HG03469 (cell line): ENCODE measurements at regions not wholly inside any gene's neighbourhood (a gene's known extent, or its start where the extent isn't known, plus 50 kb on each side); places are given as distances from the start of the nearest gene placed in this dataset.

Experiments used
- ATAC-seq: cut with Tn5 transposase; IDR thresholded peaks from one replicate; pipeline ENCODE4 v1.9.1; 2021; ENCODE audit warnings: mild to moderate bottlenecking, moderate library complexity, moderate number of reproducible peaks; ENCODE audit not compliant: unreplicated experiment

DNA sequence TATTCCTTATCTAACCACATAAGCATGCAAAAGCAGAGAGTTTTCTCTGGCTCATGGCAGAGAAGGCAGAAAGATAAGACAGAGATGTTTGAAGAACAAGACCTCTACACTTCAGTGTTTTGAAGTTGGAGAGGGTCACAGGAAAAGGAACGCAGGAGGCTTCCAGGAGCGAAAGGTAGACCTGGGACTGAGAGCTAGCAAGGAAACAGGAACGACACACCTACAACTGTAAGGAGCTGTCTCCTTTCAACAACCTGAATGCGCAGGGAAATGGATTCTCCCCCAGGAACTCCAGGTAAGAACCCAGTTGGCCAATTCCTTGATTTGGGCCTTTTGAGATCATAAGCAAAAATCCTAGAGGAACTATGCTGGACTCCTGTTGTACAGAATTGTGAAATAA lies 746.6 kb upstream of the DDX18 start:
- ATAC-seq = no peak

DNA sequence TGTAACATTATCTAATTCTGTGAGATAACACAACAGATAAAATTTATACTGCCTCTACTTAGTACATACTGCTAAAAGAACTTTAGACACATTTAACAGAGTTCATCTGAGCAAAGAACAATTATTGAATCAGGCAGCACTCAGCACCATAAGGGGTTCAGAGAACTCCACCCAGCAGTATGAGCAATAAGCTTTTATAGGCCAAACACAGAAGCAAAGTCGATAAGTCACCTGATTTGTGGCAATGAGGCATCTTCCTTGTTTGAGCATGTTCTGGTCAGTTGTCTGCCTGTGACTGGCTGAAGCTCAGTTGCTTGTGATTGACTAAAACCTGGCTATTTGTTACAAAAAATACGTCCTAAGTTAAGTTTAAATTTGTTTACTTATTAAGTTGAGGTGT lies 746.1 kb upstream of the DDX18 start:
- no peak for ATAC-seq

DNA sequence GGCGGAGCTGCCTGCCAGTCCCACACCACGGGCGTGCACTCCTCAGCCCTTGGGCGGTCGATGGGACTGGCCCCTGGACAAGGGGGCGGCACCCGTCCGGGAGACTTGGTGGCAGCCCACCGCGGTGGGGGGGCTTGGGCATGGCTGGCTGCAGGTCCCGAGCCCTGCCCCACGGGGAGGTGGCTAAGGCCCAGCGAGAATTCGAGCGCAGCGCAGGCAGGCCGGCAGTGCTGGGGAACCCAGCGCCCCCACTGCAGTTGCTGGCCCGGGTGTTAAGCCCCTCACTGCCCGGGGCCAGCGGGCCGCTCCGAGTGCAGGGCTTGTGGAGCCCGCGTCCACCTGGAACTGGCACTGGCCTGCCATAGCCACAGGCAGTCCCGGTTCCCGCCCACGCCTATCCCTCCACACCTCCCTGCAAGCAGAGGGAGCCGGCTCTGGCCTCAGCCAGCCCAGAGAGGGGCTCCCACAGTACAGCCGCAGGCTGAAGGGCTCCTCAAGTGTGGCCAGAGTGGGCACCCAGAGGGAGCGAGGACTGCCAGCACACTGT lies 742.9 kb upstream of the DDX18 start:
- ATAC-seq = no peak

DNA sequence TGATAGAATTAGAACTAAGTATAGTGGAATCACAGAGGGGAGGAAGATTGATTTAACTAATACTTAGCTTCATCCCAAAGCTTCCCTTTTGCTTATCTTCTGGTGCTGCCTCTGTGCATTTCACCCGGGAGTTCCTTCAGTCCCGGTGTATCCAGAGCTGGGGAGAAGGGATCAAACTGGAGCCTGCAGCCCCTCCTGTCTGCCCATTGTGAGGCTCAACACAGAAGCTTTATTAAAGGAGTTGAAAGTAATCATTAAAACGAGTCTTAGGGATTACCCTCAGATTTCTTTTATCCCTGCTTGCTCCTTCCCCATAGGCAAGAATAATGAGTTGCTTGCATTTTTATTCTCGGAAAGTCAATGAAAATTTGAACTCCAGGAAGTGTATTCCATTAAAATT lies 739.7 kb upstream of the DDX18 start:
- no peak for ATAC-seq

DNA sequence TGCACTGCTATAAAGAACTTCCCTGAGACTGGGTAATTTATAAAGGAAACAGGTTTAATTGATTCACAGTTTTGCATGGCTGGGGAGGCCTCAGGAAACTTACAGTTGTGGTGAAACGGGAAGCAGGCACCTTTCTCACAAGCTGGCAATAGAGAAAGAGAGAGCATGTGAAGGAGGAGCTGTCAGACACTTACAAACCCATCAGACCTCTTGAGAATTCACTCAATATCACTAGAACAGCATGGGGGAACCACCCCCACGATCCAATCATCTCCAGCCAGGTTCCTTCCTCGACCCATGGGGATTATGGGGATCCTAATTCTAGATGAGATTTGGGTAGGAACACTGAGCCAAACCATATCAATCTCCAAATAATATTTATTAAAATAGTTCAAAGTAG lies 729.2 kb upstream of the DDX18 start:
- no peak for ATAC-seq

DNA sequence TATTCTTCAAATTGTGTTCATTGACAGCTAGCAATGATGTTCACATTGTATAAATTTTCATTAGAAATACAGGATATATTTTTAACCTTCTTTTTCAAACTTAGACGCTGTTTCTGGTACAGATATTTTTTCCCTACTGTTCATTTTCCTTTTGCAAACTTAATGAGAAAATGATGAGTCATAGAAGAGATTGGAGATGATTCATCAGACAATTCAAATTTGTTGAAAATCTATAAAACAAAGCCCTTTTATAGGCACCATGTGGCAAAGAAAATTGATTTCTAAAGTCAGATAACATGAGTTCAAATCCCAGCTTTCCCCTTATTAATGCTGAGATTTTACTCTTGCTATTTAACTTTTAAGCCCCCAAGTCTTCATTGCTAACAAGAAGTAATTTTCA lies 728.8 kb upstream of the DDX18 start:
- no peak for ATAC-seq

DNA sequence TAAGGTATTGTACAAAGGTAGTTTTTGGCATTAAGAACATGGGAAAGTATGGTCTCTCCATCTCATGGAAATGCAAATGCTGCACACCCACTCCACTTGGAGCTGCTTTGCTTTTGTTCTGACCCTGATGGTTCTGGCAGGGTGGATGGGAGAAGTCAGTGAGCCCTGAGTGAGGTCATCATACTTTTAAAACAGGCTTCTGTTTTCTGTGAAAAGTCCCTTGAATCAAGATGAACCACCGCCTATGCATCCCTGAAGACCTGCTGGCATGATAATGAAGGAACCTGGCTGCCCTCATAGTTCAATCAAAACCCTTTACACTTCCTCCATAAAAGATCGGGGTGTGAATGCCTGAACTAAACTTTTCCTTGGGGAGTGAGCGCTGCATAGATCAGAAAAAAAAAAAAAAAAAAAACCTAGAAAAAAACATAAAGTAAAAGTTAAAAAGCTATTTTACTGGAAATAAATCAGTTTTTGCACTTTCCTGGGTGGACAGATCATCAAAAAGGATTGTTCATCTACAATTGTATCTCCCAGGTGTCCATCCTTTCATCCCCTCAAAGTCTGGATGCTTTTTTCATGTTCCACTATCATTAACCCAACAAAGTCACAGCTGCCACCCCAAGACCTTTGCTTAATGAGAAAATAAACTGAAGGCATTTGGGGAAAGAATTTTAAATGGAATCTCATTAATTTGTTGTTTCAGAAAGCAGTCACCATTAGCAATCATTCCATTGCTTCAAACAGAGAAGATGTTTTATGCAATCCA lies 728.1 kb upstream of the DDX18 start:
- ATAC-seq = no peak

DNA sequence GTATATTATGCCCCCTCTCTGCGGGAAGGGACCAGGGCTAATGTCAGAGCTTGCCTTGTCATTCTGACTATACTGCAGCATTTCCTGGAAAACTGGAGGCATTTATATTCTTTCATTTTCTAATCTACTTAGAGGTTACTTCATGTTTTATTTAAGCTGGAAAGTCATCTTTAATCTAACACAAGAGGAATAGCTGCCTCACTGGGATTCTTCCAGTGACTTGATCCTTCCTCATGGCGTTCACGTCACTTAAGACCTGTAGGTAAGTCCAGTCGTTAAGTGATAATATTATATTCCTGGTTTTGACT lies 727.6 kb upstream of the DDX18 start:
- ATAC-seq = no peak

DNA sequence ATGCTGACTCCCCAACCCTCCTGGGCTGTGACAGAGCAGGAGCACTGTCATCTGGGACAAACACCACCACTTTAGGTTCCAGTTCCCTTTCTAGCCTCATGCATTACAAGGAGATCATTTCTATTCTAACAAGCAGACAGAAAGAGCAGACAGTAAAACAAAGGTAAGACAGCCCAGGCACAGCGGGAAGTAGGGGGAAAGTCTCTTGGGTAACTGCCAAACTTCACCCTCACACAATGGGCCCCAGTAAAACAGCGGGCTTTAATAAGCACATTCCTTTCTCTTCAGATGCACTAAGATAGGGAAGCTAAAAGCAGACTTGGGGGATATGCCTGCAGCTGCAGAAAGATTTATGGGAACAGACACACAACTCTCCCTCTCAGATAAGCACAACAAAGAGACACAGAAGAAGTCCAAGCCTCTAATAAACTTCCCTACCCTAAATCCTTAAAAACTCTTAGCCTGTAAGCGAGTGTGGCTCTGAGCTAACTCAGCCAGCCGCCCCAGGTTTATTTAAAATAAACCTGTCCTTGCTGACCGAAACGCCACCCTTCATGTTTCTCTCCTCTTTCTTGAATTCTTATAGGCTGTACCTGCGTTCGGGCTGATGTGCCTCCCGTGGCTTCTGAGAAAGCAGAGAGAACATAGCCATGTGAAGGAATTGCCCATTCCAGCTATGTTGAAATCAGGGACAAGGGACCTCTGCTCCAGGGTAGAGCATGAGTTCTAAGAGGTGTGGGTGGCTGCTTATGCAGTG lies 726.8 kb upstream of the DDX18 start:
- ATAC-seq = no peak

DNA sequence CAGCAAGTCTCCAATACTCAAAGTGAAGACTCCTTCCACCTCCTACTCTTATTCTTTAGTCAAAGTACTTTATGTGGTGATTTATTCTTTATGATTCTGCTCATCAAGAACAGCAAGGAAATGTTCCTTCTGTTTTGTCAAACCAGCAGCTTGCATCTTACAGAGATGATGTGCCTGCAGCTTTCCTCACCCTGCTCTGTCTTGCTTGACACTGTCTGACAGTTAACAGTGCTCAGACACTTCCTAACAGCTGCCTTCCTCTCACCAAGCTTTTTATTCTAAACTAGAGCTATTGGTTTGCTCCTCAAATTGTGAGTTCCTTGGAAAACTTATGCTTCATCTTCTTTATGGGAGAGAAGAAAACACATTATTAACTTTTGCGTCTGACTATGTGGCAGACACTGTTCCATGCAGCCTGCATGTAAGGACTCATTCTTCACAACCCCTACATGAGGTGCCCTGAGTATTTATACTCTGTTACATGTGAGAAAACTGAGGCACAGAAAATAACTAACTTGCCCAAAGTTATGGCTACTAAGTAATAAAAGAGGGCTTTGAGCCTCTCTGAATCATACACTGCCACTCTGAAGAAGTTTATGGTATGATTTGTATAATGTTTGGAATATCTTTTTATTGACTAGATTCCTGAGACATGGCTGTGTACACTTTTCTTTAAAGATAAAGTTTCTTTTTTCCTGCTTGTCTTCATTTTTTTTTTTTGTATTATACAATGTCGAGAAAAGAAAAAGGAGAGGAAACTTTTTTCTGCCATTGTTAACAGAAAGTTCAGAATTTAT lies 723.3 kb upstream of the DDX18 start:
- ATAC-seq = no peak

DNA sequence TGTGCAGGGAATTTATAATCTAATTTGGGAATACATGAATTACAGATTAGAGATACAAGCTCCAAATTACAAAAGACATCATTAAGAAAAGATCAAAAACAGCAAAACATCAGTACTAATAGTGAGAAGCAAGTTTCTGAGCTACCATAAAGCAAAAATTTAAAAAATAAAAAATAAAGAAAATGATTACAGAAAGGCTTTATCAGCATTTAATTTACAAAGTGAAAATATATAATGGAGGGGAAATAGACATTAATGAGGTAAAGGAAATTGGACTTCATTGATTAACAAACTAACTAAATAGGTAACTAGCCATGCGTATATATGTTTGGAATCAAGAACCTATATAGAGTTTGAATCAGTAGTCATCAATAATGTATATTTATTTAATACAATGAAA lies 712.9 kb upstream of the DDX18 start:
- no peak for ATAC-seq

DNA sequence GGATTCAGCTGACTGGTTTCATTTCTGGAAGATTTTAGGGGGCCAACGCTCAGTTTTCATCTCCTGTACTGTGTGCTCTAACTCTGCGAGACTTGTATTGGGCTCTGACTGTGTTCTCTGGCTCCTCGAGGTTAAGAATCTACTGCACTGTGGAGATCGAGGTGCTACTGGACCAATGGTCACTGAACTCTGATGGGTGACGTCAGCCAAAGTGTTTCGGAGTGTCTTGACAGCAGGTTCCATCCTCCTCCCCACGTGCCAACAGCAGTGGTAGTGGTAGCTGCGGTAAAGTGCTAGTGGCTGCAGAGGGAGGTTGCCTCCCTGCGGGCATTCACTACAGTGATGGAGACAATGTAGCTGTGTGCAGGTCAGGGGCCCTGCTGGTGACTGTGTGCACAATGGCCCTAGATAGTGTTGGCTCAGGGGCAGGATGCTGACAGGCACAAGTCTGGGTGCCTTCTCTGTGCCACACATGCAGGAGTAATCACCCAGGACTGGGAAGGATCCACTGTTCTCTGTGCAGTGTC lies 705.7 kb upstream of the DDX18 start:
- ATAC-seq = no peak

DNA sequence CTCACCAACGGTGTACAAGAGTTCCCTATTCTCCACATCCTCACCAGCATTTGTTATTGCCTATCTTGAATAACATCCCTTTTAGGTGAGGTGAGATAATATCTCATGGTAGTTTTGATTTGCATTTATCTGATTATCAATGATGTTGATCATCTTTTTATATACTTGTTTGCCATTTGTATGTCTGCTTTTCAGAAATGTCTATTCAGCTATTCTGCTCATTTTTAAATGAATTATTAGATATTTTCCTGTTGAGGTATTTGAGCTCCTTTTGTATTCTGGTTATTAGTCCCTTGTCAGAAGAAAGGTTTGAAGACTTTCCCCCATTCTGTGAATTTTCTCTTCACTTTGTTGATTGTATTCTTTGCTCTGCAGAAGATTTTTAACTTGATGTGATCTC lies 695.5 kb upstream of the DDX18 start:
- no peak for ATAC-seq

DNA sequence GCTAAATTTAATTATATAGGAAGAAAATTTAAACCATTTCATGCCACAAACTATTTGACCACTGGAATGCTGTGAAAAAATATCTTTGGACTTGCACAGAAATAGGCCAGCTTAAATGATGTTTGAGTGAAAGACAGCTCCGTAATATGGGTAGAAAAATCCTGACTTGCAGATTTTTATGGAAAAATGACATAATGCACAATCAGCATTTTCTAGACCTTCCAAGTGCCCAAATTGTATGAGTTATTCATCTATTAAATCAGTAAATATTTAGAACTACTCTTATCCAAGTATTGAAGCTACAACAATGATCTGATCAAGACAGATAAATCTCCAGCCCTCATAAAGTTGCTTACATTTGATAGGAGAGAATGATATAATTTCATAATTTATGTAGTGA lies 691.1 kb upstream of the DDX18 start:
- ATAC-seq = no peak

DNA sequence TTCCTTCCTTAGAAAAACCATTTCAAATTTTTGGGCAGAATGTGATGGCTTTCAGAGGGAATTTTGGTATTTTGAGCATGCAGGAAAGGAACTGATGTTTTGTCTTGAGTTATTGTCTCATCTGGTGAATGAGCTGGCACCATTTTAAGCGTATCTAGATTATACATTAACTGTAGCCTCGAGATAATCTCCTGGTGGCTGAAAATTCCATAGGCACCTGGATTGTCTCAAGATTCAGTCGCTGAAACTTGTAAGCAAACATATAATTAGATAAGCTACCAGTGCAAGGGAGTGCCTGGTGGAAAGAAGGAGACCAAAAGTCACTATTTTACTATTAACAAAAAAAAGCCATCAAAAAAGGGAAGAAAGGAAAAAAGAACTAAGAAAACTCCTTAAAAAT lies 687.8 kb upstream of the DDX18 start:
- no peak for ATAC-seq

DNA sequence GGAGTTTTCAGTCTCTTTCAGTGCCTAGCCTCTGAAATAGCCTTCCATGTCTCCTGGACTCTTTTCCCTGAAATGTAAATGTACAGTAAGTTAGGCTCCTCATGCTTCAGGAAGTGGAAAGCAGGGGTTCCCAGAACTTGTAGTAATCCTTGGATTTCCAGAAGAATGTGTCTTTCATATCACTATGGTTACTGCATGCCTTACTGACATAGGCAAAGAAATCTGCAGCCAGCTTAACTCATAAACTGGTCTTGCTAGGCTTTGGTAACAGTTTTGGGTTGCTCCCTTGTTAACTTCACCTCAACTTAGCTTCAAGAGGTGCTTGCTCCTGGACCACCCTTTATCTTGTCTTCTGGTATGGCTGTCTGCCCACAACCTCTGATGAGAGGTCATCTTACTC lies 686.8 kb upstream of the DDX18 start:
- ATAC-seq = no peak

DNA sequence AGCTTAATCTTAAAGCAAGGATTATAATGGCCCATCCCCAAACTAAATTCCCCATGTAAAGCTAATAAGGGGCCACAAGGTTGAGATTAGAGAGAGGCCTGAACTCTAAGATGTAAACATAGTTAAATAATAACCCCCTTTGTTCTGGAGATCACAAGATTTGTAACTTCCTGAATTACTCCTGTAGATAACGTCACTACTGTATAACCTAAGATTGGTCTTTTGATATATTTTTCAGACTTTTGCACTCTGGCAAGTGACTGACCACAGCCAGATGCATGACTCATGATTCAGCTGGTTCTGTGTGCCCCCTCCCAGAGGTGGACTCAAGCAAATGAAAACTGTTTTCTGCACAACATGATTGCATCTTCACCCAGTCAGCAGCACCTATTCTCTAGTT lies 686.0 kb upstream of the DDX18 start:
- ATAC-seq = no peak

DNA sequence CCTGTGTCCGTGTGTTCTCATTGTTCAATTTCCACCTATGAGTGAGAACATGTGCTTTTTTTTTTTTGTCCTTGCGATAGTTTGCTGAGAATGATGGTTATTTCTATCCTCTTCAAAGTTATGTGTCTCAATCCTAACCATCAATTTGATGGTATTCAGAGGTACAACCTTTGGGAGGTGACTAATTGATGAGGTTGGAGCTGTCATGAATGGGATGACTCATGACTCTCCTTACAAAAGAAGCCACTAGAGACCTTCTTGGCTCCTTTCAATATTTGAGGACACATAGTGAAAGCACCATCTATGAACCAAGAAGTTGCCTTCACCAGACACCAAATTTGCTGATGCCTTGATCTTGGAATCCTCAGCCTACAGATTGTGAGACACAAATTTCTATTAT lies 677.1 kb upstream of the DDX18 start:
- no peak for ATAC-seq

DNA sequence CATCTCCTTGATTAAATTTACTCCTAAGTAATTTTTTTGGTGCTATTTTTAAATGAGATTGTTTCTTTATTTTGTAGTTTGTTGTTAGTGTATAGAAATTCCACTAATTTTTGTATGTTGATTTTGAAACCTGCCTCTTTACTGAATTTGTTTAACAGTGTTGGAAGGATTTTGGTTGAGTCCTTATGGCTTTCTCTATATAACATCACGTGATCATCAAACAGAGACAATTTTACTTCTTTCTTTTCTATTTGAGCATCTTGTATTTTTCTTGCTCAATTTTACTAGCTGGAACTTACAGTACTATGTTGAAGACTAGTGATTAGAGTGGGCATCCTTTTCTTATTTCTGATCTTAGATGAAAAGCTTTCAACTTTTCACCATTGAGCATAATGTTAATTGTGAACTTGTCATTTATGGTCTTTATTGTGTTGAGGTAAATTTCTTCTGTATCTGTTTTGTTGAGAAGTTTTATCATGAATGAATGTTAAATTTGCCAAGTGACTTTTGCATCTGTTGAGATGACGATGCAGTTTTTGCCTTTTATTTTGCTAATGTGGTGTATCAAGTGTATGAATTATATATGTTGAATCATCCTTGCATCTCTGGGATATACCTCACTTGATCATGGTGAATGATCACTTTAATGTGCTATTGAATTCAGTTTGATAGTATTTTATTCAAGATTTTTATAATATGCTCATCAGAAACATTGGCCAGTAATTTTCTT lies 645.3 kb upstream of the DDX18 start:
- no peak for ATAC-seq

DNA sequence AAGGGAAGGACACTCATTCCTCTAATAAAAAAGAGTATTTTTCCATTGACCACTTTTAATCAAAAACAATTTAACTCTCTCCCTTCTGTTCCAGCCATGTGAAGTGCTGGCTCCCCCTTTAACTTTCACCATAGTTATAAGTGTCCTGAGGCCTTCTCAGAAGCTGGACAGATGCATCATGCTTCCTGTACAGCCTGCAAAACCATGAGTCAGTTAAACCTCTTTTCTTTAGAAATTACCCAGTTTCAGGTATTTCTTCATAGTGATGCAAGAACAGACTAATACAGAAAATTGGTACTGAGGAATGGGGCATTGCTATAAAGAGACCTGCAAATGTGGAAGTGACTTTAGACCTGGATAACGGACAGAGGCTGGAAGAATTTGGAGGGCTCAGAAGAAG lies 643.6 kb upstream of the DDX18 start:
- ATAC-seq = no peak

DNA sequence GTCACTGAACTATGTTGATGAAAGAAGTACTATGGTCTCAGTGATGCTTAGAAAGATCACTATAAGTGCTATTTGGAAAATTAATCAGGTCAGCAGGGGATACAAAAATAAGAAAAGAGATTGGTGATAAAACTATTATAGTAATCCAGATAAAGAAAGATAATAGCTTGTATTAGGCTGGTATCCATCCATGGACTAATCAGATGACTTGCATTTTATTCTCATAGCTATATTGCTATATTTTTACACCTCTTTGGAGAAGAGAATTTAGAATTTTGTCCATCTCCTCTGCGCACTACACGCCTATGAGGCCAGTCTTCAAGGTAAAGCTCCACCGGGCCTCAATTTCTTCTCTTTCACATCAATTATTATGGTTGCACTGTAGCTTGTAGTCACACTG lies 635.1 kb upstream of the DDX18 start:
- no peak for ATAC-seq
